Upper lobe of right lung (tissue), 1 donor: ENCODE measurements at regions not wholly inside any gene's neighbourhood (a gene's known extent, or its start where the extent isn't known, plus 50 kb on each side); places are given as distances from the start of the nearest gene placed in this dataset.
"Not testable (repeated sequence)": the region's sequence is repeated elsewhere in the genome, so short reads cannot be mapped to it uniquely, and the experiment has no call there.

ENCODE experiments used
- ATAC-seq: fragments of 200-7000 bp; cut with Tn5 transposase; one replicate; pipeline ENCODE4 v1.9.1; 2020; ENCODE audit warnings: mild to moderate bottlenecking, moderate library complexity
- DNase-seq: peaks from one replicate; pipeline ENCODE4 v3.0.0-alpha.2; 2020
- H3K27ac ChIP-seq: fragments of 200-600 bp; one replicate; pipeline ENCODE4 v1.8.0; 2022
- H3K27me3 ChIP-seq: fragments of 200-600 bp; one replicate; pipeline ENCODE4 v1.8.0; 2022; ENCODE audit warnings: mild to moderate bottlenecking
- H3K36me3 ChIP-seq: fragments of 200-600 bp; one replicate; pipeline ENCODE4 v1.8.0; 2022
- H3K4me1 ChIP-seq: fragments of 200-600 bp; one replicate; pipeline ENCODE4 v1.8.0; 2022
- H3K4me3 ChIP-seq: fragments of 200-600 bp; one replicate; pipeline ENCODE4 v1.8.0; 2022; ENCODE audit warnings: mild to moderate bottlenecking
- H3K9me3 ChIP-seq: fragments of 200-600 bp; one replicate; pipeline ENCODE4 v1.8.0; 2022
- intact Hi-C: fragments of 100-400 bp; cut with DNase I; formaldehyde crosslinking; loops from one replicate; pipeline ENCODE4 v1.11.0; 2022
- TF ChIP-seq, protein P1 (sequence below): fragments of 200-600 bp; IDR thresholded peaks from one replicate; pipeline ENCODE4 v1.8.0; 2022; ENCODE audit warnings: antibody characterized with exemption
- donor health status: DM: no; HTN: yes; CAD: no; lungs with severe emphysema.

- H3K9me3 ChIP-seq, result no peaks in the 10 kb centered on the region
- no peaks in the 10 kb centered on the region for H3K27me3 ChIP-seq
- H3K27ac ChIP-seq, result no peak overlapping the region
- no peak for DNase-seq
- intact Hi-C loops, result no loop called here
- TF ChIP-seq, protein P1, sequence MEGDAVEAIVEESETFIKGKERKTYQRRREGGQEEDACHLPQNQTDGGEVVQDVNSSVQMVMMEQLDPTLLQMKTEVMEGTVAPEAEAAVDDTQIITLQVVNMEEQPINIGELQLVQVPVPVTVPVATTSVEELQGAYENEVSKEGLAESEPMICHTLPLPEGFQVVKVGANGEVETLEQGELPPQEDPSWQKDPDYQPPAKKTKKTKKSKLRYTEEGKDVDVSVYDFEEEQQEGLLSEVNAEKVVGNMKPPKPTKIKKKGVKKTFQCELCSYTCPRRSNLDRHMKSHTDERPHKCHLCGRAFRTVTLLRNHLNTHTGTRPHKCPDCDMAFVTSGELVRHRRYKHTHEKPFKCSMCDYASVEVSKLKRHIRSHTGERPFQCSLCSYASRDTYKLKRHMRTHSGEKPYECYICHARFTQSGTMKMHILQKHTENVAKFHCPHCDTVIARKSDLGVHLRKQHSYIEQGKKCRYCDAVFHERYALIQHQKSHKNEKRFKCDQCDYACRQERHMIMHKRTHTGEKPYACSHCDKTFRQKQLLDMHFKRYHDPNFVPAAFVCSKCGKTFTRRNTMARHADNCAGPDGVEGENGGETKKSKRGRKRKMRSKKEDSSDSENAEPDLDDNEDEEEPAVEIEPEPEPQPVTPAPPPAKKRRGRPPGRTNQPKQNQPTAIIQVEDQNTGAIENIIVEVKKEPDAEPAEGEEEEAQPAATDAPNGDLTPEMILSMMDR, result no peak
- ATAC-seq, result no peak
- H3K4me1 ChIP-seq, result no peaks in the 10 kb centered on the region
- H3K36me3 ChIP-seq, result no peaks in the 10 kb centered on the region
- H3K4me3 ChIP-seq, result no peak overlapping the region
These were observed 501.7 kb upstream of the ARPP21 start for GRCh38 chr3:35137612-35138011.

DNA sequence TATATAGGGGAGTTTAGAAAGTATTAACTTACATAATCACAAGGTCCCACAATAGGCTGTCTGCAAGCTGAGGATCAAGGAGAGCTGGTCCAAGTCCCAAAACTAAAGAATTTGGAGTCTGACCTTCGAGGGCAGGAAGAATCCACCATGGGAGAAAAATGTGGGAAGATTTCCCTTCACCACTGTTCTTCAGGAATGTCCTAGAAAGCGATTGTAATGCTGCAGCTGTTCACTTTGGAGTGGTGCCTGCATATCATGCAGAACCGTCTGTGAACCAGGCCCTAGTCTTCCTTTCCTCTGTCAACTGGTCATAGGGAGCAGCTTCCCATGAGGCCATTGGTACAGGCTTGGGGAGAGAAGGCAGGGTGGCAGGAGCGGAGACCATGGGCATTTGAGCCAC is 497.9 kb upstream of the ARPP21 start:
- H3K27me3 ChIP-seq, result no peaks in the 10 kb centered on the region
- no peak overlapping the region for H3K4me3 ChIP-seq
- no peak overlapping the region for H3K27ac ChIP-seq
- TF ChIP-seq, protein P1, result no peak
- H3K36me3 ChIP-seq, result no peaks in the 10 kb centered on the region
- H3K9me3 ChIP-seq, result no peaks in the 10 kb centered on the region
- intact Hi-C loops, result no loop called here
- DNase-seq (no peak), ATAC-seq (no peak)
- no peaks in the 10 kb centered on the region for H3K4me1 ChIP-seq

DNA sequence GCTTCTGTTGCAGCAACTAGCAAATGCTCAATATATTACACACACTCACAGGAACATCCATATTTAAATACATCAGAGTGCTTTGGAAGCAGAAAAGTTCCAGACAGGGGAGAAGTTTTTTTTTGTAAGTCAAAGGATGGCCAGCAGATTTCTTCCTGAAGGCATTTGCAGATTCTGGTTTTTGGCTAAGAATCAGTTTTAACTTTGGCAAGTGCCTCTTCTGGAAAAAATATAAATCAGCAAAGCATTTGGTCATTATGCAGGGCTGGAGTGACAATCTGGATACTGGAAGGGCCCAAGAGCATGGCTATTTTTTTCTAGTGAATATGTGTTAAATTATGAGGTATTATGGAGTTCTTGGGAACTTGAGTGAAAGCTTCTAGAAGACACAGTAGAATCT is 495.3 kb upstream of the ARPP21 start:
- Histone ChIP-seq H3K4me3 (no peak overlapping the region), H3K27me3 (no peaks in the 10 kb centered on the region), H3K9me3 (no peaks in the 10 kb centered on the region), H3K4me1 (no peaks in the 10 kb centered on the region), H3K36me3 (no peaks in the 10 kb centered on the region), H3K27ac (no peak overlapping the region)
- ATAC-seq (no peak), DNase-seq (no peak)
- intact Hi-C loops, result no loop called here
- TF ChIP-seq, protein P1, result no peak

- ATAC-seq, H3K4me1 ChIP-seq, DNase-seq, H3K27ac ChIP-seq, H3K9me3 ChIP-seq, H3K27me3 ChIP-seq, intact Hi-C loops, H3K36me3 ChIP-seq, H3K4me3 ChIP-seq: not testable (repeated sequence)
These were observed 492.9 kb upstream of the ARPP21 start for GRCh38 chr3:35146256-35147035.

- H3K4me1 ChIP-seq, result no peaks in the 10 kb centered on the region
- TF ChIP-seq, protein P1, result no peak
- H3K27ac ChIP-seq, result no peak overlapping the region
- ATAC-seq (no peak), DNase-seq (no peak)
- H3K36me3 ChIP-seq, result no peaks in the 10 kb centered on the region
- intact Hi-C loops, result no loop called here
- H3K4me3 ChIP-seq, result no peak overlapping the region
- no peaks in the 10 kb centered on the region for H3K9me3 ChIP-seq
- no peaks in the 10 kb centered on the region for H3K27me3 ChIP-seq
These were observed 455.2 kb upstream of the ARPP21 start for GRCh38 chr3:35183927-35184675.

- no peak overlapping the region for H3K27ac ChIP-seq
- no peak for DNase-seq
- H3K9me3 ChIP-seq, result no peaks in the 10 kb centered on the region
- ATAC-seq, result no peak
- H3K4me1 ChIP-seq, result no peaks in the 10 kb centered on the region
- no peak overlapping the region for H3K4me3 ChIP-seq
- intact Hi-C loops, result no loop called here
- no peaks in the 10 kb centered on the region for H3K27me3 ChIP-seq
- TF ChIP-seq, protein P1, result no peak
- no peaks in the 10 kb centered on the region for H3K36me3 ChIP-seq
These were observed 454.6 kb upstream of the ARPP21 start for GRCh38 chr3:35184775-35185174.
